GM23338 (cell line): ENCODE measurements at regions not wholly inside any gene's neighbourhood (a gene's known extent, or its start where the extent isn't known, plus 50 kb on each side); places are given as distances from the start of the nearest gene placed in this dataset.

ENCODE experiments used
- CREB1 ChIP-seq: fragments of 250-450 bp; sonication (Bioruptor Pico); IDR thresholded peaks from 2 replicates; pipeline ENCODE4 v1.5.0; 2020; ENCODE audit warnings: low read depth, mild to moderate bottlenecking, moderate library complexity
- CTCF ChIP-seq, 2 experiments: fragments of 200-600 bp in 1 of 2; sonication (generic) in 1 of 2; conservative IDR thresholded peaks; 2 replicates each; pipeline versions ENCODE4 v1.5.1 to v1.6.1; 2016 to 2017; ENCODE audit warnings: antibody characterized with exemption in 2 of 2, low read depth in 2 of 2, mild to moderate bottlenecking in 2 of 2, moderate library complexity in 1 of 2
- EZH2 ChIP-seq: fragments of 200-600 bp; sonication (generic); IDR thresholded peaks from one replicate; pipeline ENCODE4 v1.8.0; 2017; ENCODE audit warnings: antibody characterized with exemption, mild to moderate bottlenecking, low read depth; ENCODE audit not compliant: unreplicated experiment
- POLR2AphosphoS5 ChIP-seq: IDR thresholded peaks from 2 replicates; pipeline ENCODE4 v1.6.1; 2016; ENCODE audit warnings: antibody characterized with exemption, low read depth
- REST ChIP-seq: IDR thresholded peaks from one replicate; pipeline ENCODE4 v1.6.1; 2018; ENCODE audit warnings: antibody characterized with exemption; ENCODE audit not compliant: unreplicated experiment

- TF ChIP-seq POLR2AphosphoS5 (no peak), CREB1 (CRISPR knock-in tag) (no peak), CTCF (conservative IDR thresholded peaks at IDR 0.05; ENCODE audit: low read depth in 2 of 2) (no peak), EZH2 (no peak), REST (no peak)
These were observed 96.1 kb upstream of the CTNNB1 start for GRCh38 chr3:41103200-41103599.
